Loucy (cell line): ENCODE measurements at regions not wholly inside any gene's neighbourhood (a gene's known extent, or its start where the extent isn't known, plus 50 kb on each side); places are given as distances from the start of the nearest gene placed in this dataset.

Source experiments
- EZH2phosphoT487 ChIP-seq: fragments of 200-600 bp; IDR thresholded peaks from 2 replicates; pipeline ENCODE4 v1.6.1; 2018; ENCODE audit warnings: antibody characterized with exemption, mild to moderate bottlenecking, moderate library complexity, borderline replicate concordance
- TF ChIP-seq, protein P1 (sequence below): fragments of 200-600 bp; sonication (generic); conservative IDR thresholded peaks from 2 replicates; pipeline ENCODE4 v1.5.1; 2014; ENCODE audit warnings: mild to moderate bottlenecking, antibody characterized with exemption, low read length

- TF ChIP-seq, protein P1, sequence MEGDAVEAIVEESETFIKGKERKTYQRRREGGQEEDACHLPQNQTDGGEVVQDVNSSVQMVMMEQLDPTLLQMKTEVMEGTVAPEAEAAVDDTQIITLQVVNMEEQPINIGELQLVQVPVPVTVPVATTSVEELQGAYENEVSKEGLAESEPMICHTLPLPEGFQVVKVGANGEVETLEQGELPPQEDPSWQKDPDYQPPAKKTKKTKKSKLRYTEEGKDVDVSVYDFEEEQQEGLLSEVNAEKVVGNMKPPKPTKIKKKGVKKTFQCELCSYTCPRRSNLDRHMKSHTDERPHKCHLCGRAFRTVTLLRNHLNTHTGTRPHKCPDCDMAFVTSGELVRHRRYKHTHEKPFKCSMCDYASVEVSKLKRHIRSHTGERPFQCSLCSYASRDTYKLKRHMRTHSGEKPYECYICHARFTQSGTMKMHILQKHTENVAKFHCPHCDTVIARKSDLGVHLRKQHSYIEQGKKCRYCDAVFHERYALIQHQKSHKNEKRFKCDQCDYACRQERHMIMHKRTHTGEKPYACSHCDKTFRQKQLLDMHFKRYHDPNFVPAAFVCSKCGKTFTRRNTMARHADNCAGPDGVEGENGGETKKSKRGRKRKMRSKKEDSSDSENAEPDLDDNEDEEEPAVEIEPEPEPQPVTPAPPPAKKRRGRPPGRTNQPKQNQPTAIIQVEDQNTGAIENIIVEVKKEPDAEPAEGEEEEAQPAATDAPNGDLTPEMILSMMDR = no peak
- no peak for TF ChIP-seq EZH2phosphoT487
Observed at GRCh38 chr5:88142886-88143692, 125.6 kb downstream of the TMEM161B start.
